Inferior parietal cortex (tissue), 1 donor: ENCODE measurements at regions not wholly inside any gene's neighbourhood (a gene's known extent, or its start where the extent isn't known, plus 50 kb on each side); places are given as distances from the start of the nearest gene placed in this dataset.
"Not testable (repeated sequence)": the region's sequence is repeated elsewhere in the genome, so short reads cannot be mapped to it uniquely, and the experiment has no call there.

ENCODE experiments used
- DNase-seq: peaks from one replicate; pipeline ENCODE4 v3.0.0-alpha.2; 2016; ENCODE audit errors: extremely low spot score

- DNase-seq, result no peak
These were observed 278.0 kb upstream of the MGAT5 start for GRCh38 chr2:133975676-133976428.

- DNase-seq, result no peak
These were observed 277.2 kb upstream of the MGAT5 start for GRCh38 chr2:133976659-133977058.

- no peak for DNase-seq
These were observed 276.5 kb upstream of the MGAT5 start for GRCh38 chr2:133977405-133977804.

- no peak for DNase-seq
These were observed 271.6 kb upstream of the MGAT5 start for GRCh38 chr2:133982256-133982655.

GRCh38 chr2:133985563-133985962, 268.3 kb upstream of the MGAT5 start:
- no peak for DNase-seq

- DNase-seq, result no peak
These were observed 267.6 kb upstream of the MGAT5 start for GRCh38 chr2:133986081-133986837.

- DNase-seq, result no peak
These were observed 266.7 kb upstream of the MGAT5 start for GRCh38 chr2:133986881-133987795.

- DNase-seq, result no peak
These were observed 265.5 kb upstream of the MGAT5 start for GRCh38 chr2:133988316-133988891.

- no peak for DNase-seq
These were observed 262.2 kb upstream of the MGAT5 start for GRCh38 chr2:133991606-133992168.

GRCh38 chr2:133992454-133992853, 261.4 kb upstream of the MGAT5 start:
- no peak for DNase-seq

GRCh38 chr2:133993160-133993559, 260.7 kb upstream of the MGAT5 start:
- no peak for DNase-seq

GRCh38 chr2:133998726-133999125, 255.1 kb upstream of the MGAT5 start:
- not testable (repeated sequence) for DNase-seq

GRCh38 chr2:134002391-134002790, 251.5 kb upstream of the MGAT5 start:
- no peak for DNase-seq

- no peak for DNase-seq
These were observed 251.0 kb upstream of the MGAT5 start for GRCh38 chr2:134002921-134003320.

GRCh38 chr2:134004467-134004866, 249.4 kb upstream of the MGAT5 start:
- no peak for DNase-seq

- DNase-seq, result no peak
These were observed 245.0 kb upstream of the MGAT5 start for GRCh38 chr2:134008837-134009236.

- DNase-seq, result no peak
These were observed 244.4 kb upstream of the MGAT5 start for GRCh38 chr2:134009440-134009839.

GRCh38 chr2:134009906-134010305, 244.0 kb upstream of the MGAT5 start:
- DNase-seq, result not testable (repeated sequence)

- DNase-seq, result no peak
These were observed 241.8 kb upstream of the MGAT5 start for GRCh38 chr2:134011936-134012586.

- DNase-seq, result no peak
These were observed 239.5 kb upstream of the MGAT5 start for GRCh38 chr2:134014196-134014960.
